ENCODE measurements at regions not wholly inside any gene's neighbourhood (a gene's known extent, or its start where the extent isn't known, plus 50 kb on each side); places are given as distances from the start of the nearest gene placed in this dataset.
A peak's percentile ranks its signal among the peaks of the same experiment; 100 is the strongest.
"Not testable (repeated sequence)": the region's sequence is repeated elsewhere in the genome, so short reads cannot be mapped to it uniquely, and the experiment has no call there.

- no peak for DNase-seq (ENCODE audit: low read depth in 4 of 4, low spot score in 3 of 4)
Observed at GRCh38 chr5:104400941-104401340, 838.4 kb upstream of the NUDT12 start.

- DNase-seq (ENCODE audit: low read depth in 4 of 4, low spot score in 3 of 4): peak in 1 of 4 donors; percentile 12
Observed at GRCh38 chr5:104385906-104386305, 823.3 kb upstream of the NUDT12 start.

- no peak for DNase-seq (ENCODE audit: low read depth in 4 of 4, low spot score in 3 of 4)
Observed at GRCh38 chr5:104375345-104375744, 812.8 kb upstream of the NUDT12 start.

GRCh38 chr5:104372796-104373195, 810.2 kb upstream of the NUDT12 start:
- DNase-seq (ENCODE audit: low read depth in 4 of 4, low spot score in 3 of 4): no peak

- DNase-seq (ENCODE audit: low read depth in 4 of 4, low spot score in 3 of 4): no peak
Observed at GRCh38 chr5:104372376-104372775, 809.8 kb upstream of the NUDT12 start.

GRCh38 chr5:104370523-104370922, 807.9 kb upstream of the NUDT12 start:
- no peak for DNase-seq (ENCODE audit: low read depth in 4 of 4, low spot score in 3 of 4)

- no peak for DNase-seq (ENCODE audit: low read depth in 4 of 4, low spot score in 3 of 4)
Observed at GRCh38 chr5:104367978-104368377, 805.4 kb upstream of the NUDT12 start.

GRCh38 chr5:104363567-104363966, 801.0 kb upstream of the NUDT12 start:
- no peak for DNase-seq (ENCODE audit: low read depth in 4 of 4, low spot score in 3 of 4)

- no peak for DNase-seq (ENCODE audit: low read depth in 4 of 4, low spot score in 3 of 4)
Observed at GRCh38 chr5:104361932-104362331, 799.3 kb upstream of the NUDT12 start.

GRCh38 chr5:104355350-104355749, 792.8 kb upstream of the NUDT12 start:
- no peak for DNase-seq (ENCODE audit: low read depth in 4 of 4, low spot score in 3 of 4)

GRCh38 chr5:104353371-104353770, 790.8 kb upstream of the NUDT12 start:
- no peak for DNase-seq (ENCODE audit: low read depth in 4 of 4, low spot score in 3 of 4)

GRCh38 chr5:104352954-104353353, 790.4 kb upstream of the NUDT12 start:
- DNase-seq (ENCODE audit: low read depth in 4 of 4, low spot score in 3 of 4): no peak

GRCh38 chr5:104347119-104347708, 784.6 kb upstream of the NUDT12 start:
- DNase-seq (ENCODE audit: low read depth in 4 of 4, low spot score in 3 of 4): peak; percentile 2 to 11 (median 3)

- no peak for DNase-seq (ENCODE audit: low read depth in 4 of 4, low spot score in 3 of 4)
Observed at GRCh38 chr5:104345222-104346016, 782.8 kb upstream of the NUDT12 start.

GRCh38 chr5:104344809-104345208, 782.2 kb upstream of the NUDT12 start:
- DNase-seq (ENCODE audit: low read depth in 4 of 4, low spot score in 3 of 4): no peak

GRCh38 chr5:104327801-104328200, 765.2 kb upstream of the NUDT12 start:
- DNase-seq (ENCODE audit: low read depth in 4 of 4, low spot score in 3 of 4): no peak

- no peak for DNase-seq (ENCODE audit: low read depth in 4 of 4, low spot score in 3 of 4)
Observed at GRCh38 chr5:104326966-104327365, 764.4 kb upstream of the NUDT12 start.

- no peak for DNase-seq (ENCODE audit: low read depth in 4 of 4, low spot score in 3 of 4)
Observed at GRCh38 chr5:104325356-104325755, 762.8 kb upstream of the NUDT12 start.

GRCh38 chr5:104316676-104317075, 754.1 kb upstream of the NUDT12 start:
- DNase-seq (ENCODE audit: low read depth in 4 of 4, low spot score in 3 of 4): not testable (repeated sequence)

GRCh38 chr5:104312481-104312880, 749.9 kb upstream of the NUDT12 start:
- DNase-seq (ENCODE audit: low read depth in 4 of 4, low spot score in 3 of 4): no peak

GRCh38 chr5:104305602-104306001, 743.0 kb upstream of the NUDT12 start:
- DNase-seq (ENCODE audit: low read depth in 4 of 4, low spot score in 3 of 4): no peak

- DNase-seq (ENCODE audit: low read depth in 4 of 4, low spot score in 3 of 4): no peak
Observed at GRCh38 chr5:104299998-104300706, 737.6 kb upstream of the NUDT12 start.

Data from left renal pelvis (tissue), 4 donors.